ENCODE measurements at regions not wholly inside any gene's neighbourhood (a gene's known extent, or its start where the extent isn't known, plus 50 kb on each side); places are given as distances from the start of the nearest gene placed in this dataset.
A peak's percentile ranks its signal among the peaks of the same experiment; 100 is the strongest.

GRCh38 chr18:78576967-78577366 lies 402.7 kb upstream of the SALL3 start:
- Histone ChIP-seq H3K27ac (no peak overlapping the region), H3K9me3 (peaks cover 0 to 34% (median 26%) of the 10 kb centered on the region in 4 donors), H3K4me3 (no peak overlapping the region), H3K4me1 (no peaks in the 10 kb centered on the region), H3K27me3 (no peaks in the 10 kb centered on the region), H3K36me3 (no peaks in the 10 kb centered on the region)
- 78 to 89% (median 85%) methylated on average over 9 to 11 of the region's 11 CpGs for WGBS, 5 donors
- TF ChIP-seq EP300 (IDR thresholded peaks at IDR 0.05) (no peak), POLR2A (IDR thresholded peaks at IDR 0.05) (no peak), CTCF (IDR thresholded peaks at IDR 0.05) (no peak), POLR2AphosphoS5 (IDR thresholded peaks at IDR 0.05) (no peak)
- DNase-seq = no peak
- intact Hi-C loops (cut with DNase I; ENCODE audit: low total_unique reads) = no loop called here

- TF ChIP-seq EP300 (IDR thresholded peaks at IDR 0.05) (no peak), POLR2AphosphoS5 (IDR thresholded peaks at IDR 0.05) (no peak), POLR2A (IDR thresholded peaks at IDR 0.05) (no peak), CTCF (IDR thresholded peaks at IDR 0.05) (no peak)
- WGBS, 5 donors = 59 to 78% (median 72%) methylated on average over 4 of the region's 4 CpGs
- Histone ChIP-seq H3K27ac (no peak overlapping the region), H3K27me3 (peaks cover 0 to 5% (median 0%) of the 10 kb centered on the region in 3 donors), H3K4me1 (no peaks in the 10 kb centered on the region), H3K4me3 (no peak overlapping the region), H3K9me3 (peaks cover 0 to 14% (median 7%) of the 10 kb centered on the region in 4 donors), H3K36me3 (no peaks in the 10 kb centered on the region)
- intact Hi-C loops (cut with DNase I; ENCODE audit: low total_unique reads) = no loop called here
- DNase-seq = no peak
These were observed 400.2 kb upstream of the SALL3 start for GRCh38 chr18:78579449-78579848.

- WGBS, 5 donors = 77 to 85% (median 83%) methylated on average over 16 of the region's 16 CpGs
- H3K27me3 ChIP-seq = peaks cover 0 to 11% (median 0%) of the 10 kb centered on the region in 3 donors
- H3K9me3 ChIP-seq = peaks cover 0 to 8% (median 2%) of the 10 kb centered on the region in 4 donors
- H3K4me3 ChIP-seq = no peak overlapping the region
- TF ChIP-seq EP300 (IDR thresholded peaks at IDR 0.05) (no peak), POLR2AphosphoS5 (IDR thresholded peaks at IDR 0.05) (no peak), CTCF (IDR thresholded peaks at IDR 0.05) (no peak), POLR2A (IDR thresholded peaks at IDR 0.05) (no peak)
- DNase-seq = no peak
- intact Hi-C loops (cut with DNase I; ENCODE audit: low total_unique reads) = no loop called here
- H3K27ac ChIP-seq = no peak overlapping the region
- no peaks in the 10 kb centered on the region for H3K36me3 ChIP-seq
- H3K4me1 ChIP-seq = no peaks in the 10 kb centered on the region
These were observed 399.6 kb upstream of the SALL3 start for GRCh38 chr18:78579854-78580577.

- Histone ChIP-seq H3K36me3 (no peaks in the 10 kb centered on the region), H3K27me3 (peaks cover 0 to 15% (median 0%) of the 10 kb centered on the region in 3 donors), H3K4me1 (no peaks in the 10 kb centered on the region), H3K4me3 (no peak overlapping the region), H3K9me3 (no peaks in the 10 kb centered on the region), H3K27ac (no peak overlapping the region)
- peak in 1 of 2 donors; percentile 9 for DNase-seq
- 71 to 91% (median 86%) methylated on average over 7 of the region's 7 CpGs for WGBS, 5 donors
- no peak for TF ChIP-seq EP300 (IDR thresholded peaks at IDR 0.05)
- TF ChIP-seq CTCF (IDR thresholded peaks at IDR 0.05) = no peak
- TF ChIP-seq POLR2A (IDR thresholded peaks at IDR 0.05) = no peak
- TF ChIP-seq POLR2AphosphoS5 (IDR thresholded peaks at IDR 0.05) = no peak
- intact Hi-C loops (cut with DNase I; ENCODE audit: low total_unique reads) = no loop called here
These were observed 398.7 kb upstream of the SALL3 start for GRCh38 chr18:78580835-78581339.
